HG03575 (cell line): ENCODE measurements at regions not wholly inside any gene's neighbourhood (a gene's known extent, or its start where the extent isn't known, plus 50 kb on each side); places are given as distances from the start of the nearest gene placed in this dataset.
"Not testable (repeated sequence)": the region's sequence is repeated elsewhere in the genome, so short reads cannot be mapped to it uniquely, and the experiment has no call there.

Experiments
- ATAC-seq: cut with Tn5 transposase; IDR thresholded peaks from one replicate; pipeline ENCODE4 v1.9.1; 2021; ENCODE audit not compliant: unreplicated experiment, insufficient number of reproducible peaks, low FRiP score; ENCODE audit errors: extremely low read depth

DNA sequence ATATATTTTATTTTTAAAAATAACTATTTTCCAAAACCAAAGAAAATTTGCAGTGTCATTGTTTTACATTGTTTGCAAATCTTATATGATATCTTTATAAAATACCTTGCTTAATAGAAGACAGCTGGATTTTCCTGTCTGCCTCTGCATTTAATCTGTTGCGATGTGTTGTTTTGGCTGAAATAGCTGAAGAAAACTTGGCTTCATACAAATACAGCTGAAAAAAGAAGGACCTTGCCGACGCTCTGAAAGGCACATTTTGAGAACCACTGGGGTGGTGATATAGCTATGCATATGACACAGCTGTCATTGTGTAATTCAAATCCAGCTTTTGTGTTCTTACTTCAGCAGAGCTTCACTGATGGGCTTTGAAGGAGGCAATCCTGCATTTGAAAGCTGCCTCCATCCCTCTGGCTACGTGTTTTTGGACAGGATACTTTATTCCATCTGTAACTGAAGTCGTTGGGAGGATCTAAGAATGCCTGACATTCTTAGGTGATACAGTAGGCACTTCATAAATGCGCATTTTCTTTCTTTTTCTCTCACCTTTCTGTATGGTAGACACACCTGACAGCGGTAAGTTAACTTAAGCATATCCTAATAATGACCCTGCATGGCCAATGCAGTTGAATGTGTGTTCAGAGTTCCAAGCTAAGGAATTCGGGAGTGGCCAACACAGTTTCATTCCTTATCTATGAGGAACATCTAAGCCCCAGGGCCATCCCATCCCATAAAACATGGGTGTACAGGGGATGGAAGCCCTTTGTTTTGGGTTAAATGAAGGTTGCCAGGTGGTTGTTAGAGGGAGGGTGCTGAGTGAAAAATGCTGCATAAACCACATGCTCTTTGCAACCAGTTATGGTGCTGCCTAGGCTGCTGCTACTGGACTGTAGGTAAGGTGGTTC lies 213.0 kb downstream of the TFAP2A start:
- ATAC-seq, result no peak

DNA sequence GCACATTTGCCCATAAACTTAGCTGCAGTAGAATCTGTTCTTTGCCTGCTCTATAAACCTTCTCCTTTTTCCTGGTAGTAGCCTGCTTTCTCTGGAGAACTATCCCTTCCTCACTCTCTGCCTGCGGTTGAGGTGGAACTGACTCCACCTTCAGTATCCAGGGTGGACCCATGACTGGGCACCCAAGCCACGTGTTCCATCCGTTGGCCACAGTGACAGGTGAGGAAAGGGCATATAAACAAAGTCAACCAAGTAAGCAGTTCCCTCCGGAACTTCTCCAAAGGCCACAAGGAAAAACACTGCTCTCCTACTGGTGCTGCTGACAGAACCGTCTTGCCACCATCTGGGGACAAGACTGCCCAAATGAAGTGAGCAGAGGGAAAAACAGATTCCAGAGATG lies 218.8 kb downstream of the TFAP2A start:
- ATAC-seq, result no peak

DNA sequence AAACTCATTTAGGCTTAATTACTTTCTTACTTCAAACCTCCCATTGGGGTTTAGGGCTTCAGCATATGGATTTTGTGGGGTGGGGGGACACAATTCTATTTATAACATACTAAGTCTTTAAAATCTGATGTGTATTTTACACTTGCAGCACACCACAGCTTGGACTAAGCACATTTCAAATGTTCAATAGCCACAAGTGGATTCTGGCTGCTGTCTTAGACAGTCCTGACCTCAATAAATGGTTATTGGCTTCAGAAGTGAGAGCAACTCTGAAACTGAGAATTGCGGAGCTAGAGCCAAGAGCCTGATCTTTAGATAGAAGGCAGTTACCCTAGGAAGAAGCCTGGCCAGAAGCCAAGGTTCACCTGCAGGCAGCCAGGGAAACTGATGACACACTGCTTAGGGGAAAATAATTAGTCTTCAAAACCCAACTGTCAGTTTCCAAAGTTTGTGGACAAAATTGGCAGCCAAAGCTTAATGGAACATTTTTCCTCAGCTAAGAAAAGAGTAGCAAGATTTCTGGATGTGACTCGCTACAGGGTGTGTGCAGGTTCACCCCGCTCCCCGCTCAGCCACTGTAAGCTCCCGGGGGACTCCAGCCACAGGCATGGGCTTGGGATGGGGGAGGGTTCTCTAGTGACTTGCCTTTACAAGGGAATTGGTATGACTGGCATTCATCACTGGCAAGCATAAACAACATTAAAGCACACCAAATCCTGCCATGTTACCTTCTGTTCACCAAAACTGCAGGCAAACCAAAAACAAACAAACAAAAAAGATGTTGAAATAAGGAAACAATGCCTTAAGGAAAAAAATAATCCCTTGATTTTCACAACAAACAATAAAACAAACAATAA lies 219.8 kb downstream of the TFAP2A start:
- ATAC-seq, result no peak

DNA sequence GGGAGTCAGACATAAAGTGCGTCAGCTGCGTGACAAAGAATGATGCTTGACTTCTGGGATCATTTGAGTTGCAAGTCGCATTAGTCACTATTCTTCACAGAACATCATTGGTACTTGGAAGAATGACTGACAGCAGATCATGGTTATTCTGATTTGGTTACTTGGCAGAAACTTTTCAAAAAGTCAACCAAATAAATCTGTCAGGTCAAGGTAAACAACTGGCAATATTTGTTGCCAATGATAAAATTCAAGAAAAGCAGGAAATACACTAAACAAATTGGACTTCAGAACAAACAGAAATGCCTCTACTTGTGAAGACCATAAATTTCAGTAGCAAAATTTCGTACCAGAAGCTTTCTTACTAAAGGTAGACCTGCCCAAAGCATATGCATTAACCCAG lies 221.6 kb downstream of the TFAP2A start:
- no peak for ATAC-seq

DNA sequence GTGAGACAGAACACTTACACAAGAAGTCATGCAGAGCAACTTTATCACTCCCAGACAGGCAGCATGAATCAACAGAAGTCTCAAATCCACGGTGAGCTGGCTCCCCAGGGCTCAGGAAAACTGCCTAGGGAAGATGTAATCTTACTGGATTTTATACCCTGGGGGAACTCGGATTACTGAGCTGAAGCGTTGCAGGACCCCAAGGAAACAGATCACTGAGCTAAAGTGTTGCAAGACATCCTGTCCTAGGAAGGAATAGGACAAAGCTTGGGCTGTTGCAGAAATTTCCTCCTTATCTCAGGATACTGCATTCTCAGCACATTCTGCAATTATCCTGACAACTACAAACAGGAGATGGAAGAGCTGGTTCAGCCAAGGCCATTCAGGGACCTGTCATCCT lies 224.8 kb downstream of the TFAP2A start:
- no peak for ATAC-seq

DNA sequence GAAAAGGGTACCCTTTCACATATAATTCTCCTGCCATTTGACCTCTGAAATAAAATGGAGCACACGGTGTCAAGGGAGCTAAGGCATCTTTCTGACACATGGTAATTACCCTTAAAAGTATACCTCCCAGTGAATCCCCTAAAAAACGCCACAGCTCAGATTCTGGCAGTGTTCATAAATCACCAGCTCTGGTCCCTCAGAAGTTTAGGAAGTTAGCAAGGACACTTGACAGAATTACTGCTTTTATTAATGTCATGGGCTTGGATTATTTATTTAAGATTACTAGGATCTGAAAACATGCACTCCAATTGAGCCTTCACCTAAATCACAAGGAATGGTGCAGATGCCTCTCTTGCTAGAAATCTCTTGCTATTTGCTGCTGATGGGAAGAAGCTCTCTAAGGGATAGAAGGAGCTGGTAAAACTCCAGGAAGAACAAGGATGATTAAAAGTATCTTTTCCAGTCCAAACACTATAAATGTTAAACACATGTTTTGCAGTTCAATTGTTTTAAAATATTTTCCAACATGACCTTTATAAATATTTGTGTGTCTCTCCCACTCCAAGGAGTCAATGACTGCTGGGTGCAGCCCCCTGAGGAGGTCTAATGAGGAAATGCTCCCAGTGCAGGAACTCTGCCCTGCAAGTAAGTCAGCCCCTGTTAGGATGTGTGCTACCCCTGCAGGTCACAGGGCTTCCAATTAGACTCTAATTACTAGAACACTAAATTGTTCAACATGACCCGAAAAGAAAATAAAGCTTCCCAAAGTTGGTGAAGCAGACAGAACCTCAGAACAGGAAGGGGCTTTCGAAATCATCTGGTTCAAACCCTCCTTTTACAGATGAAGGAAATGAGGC lies 230.3 kb downstream of the TFAP2A start:
- ATAC-seq, result no peak

DNA sequence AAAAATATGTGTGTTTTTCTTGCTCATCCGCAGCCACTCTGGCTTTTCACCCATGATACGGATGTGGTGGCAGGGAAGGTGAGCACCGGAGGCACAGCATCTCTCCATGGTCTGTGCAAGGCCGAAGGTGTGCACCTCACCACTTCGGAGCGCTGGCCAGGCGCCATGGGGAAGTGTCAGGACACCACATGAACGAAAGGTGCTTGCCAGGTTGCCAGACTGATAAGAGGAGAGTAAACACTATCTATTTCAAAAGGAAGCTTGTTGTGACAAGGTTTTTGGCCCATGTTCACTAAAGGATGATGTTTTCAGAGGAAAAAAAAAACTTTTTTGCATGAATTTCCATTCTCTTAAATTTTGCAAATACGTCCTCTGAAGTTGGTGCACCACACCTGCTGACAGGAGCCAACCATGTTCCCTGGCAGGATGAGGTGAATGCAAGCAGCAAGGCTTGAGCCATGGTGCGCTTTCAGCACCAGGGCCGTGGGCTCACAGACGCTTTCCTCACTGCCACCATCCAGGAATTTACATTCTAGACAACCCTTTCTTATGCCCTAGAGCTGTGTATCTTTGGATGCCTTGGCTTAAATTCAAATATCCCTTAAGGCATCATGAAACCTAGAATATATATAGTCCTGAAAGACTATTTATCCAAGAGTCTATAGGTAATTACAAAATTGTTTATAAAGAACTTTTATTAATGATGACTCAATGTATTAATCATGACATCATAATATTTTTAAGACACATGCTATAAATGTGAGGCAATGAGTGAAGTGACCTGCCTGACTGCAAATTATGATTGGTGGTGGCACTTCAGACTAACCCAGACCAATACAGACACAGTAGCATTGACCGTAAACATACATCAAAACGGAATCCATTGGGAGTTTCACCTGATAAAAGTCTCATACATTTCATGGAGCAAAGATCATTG lies 234.5 kb downstream of the TFAP2A start:
- ATAC-seq, result no peak

DNA sequence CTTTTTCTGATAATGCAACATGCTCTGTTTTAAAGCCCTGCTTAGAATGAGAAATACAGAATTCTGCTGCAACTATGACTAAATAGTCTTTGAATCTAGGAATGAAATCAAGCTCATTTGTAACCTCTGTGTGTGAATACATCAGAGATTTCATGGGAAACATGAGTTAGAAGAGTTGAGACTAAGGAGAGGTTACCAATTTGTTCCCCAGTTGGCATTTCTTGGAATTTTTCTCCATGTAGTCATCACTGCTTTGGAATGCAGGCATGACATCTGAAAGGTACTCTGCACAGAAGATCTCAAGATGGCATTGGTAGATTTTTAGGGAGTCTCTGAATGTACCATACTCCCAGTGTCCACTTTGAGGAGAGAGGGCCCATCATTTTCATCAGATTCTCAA lies 237.2 kb downstream of the TFAP2A start:
- ATAC-seq, result no peak

DNA sequence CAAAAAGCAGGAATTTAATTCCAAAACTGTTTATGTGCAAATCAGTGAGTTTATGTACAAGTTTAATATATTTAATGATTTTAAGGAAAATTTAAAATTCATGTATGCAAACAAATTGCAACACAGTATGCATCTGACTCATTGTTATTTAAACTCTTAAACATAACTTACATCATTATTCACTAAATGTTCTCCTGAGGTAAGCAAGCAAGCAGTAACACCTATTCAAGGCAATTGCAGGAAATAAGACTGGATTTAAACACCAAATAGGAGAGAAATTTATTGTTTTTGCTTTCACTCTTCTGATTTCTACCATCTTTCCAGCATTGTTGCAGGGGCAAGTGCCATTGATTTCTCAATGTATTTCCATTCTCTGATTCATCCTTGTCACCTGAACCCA lies 239.5 kb downstream of the TFAP2A start:
- no peak for ATAC-seq

DNA sequence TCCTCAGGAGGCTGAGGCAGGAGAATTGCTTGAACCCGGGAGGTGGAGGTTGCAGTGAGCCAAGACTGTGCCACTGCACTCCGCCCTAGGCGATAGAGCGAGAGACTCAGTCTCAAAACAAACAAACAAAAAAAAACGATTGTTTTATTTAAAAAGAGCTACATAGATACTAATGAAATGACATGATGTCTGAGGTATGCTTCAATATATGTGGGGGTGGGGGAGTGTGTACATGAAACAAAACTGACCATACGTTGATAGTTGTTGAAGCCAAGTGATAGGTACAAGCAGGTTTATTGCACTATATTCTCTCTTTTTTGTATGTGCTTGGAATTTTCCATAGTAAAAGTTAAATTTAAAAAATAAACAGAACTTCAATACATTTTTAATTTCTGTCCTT lies 240.1 kb downstream of the TFAP2A start:
- no peak for ATAC-seq

DNA sequence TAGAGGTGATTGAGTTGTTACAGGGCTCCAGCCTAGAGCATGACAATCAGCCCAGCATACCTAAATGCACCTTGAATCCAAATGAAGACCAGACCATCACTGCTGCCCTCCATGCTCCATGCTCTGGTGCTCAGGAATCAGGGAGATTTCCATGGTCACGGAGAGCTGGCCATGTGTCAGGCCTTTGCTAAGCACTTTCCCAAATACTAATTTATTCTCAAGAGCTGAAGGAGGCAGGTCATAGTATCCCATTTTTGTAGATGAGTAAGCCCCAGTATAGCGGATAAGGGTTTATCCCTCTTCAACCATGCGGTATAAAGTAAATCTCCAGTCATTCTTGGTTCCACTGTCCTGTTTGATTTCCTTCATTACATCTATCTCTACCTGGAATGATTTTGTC lies 240.8 kb downstream of the TFAP2A start:
- ATAC-seq, result no peak

DNA sequence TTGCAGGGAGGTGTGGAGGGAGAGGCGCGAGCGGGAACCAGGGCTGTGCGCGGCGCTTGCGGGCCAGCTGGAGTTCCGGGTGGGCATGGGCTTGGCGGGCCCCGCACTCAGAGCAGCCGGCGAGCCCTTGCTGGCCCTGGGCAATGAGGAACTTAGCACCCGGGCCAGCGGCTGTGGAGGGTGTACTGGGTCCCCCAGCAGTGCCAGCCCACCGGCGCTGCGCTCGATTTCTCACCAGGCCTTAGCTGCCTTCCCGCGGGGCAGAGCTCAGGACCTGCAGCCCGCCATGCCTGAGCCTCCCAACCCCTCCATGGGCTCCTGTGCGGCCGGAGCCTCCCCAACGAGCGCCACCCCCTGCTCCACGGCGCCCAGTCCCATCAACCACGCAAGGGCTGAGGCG lies 243.2 kb downstream of the TFAP2A start:
- ATAC-seq, result not testable (repeated sequence)

DNA sequence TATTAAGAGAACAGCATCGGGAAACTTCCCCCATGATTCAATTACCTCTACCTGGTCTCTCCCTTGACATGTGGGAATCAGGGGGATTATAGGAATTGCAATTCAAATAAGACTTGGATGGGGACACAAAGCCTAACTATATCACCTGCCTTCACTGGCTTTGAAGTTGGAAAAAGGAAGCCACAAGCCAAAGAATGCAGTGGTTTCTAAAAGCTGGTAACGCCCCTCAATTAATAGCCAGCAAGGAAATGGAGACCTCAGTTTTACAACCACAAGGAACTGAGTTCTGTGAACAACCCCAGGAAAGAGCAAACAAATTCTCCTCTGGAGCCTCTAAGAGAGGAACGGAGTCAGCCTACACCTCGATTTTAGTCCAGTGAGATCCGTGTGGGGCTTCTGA lies 244.1 kb downstream of the TFAP2A start:
- ATAC-seq, result no peak

DNA sequence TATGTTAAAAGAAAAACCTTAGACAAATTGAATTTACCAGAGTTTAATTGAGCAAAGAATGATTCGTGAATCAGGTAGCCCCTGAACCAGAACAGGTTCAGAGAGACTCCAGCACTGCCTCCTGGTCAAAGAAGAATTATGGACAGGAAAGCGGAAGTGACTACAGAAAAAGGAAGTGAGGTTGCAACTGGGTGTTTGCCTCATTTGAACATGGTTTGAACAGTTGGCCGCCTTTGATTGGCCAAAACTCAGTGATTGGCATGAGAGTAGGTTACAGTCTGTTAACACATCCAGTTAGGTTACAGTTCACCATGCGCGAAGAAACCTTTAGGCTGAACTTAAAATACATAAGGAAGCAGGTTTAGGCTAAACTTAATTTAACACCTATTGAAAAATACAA lies 248.8 kb downstream of the TFAP2A start:
- no peak for ATAC-seq

DNA sequence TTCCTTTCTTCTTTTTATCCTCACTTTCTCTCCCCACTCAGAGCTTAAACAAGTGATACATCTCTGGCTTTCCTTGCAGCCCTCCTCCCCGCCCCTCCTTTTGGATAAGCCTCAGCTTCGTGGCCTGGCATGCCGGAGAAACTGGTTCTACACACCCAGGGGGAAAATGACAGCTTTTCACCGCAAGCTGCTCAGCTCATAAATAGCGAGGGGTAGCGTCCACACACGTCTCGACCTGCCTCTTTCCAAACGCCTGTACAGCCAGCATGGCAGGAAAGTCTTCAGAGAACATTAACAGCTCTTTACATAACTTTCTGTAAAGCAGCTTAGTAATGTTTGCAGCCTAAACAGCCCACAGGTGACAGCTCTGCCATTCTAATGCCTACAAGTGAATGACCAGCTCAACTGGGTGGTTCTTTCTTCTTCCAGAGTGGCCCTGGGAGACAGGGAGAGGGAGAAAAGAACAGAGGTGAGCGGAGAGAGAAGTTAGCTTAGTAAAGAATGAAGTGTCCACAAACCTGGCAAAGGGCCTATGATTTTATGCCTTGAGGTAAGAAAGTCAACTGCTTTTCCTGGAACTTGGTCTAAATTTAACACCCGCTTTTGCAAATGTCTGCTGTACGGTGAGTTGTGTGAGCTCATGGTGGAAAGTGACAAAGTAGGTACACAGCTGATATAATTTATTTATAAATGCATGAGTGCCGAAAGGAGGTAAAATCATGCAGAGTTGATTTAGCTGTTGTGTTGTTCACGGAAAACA lies 251.5 kb downstream of the TFAP2A start:
- ATAC-seq, result no peak

DNA sequence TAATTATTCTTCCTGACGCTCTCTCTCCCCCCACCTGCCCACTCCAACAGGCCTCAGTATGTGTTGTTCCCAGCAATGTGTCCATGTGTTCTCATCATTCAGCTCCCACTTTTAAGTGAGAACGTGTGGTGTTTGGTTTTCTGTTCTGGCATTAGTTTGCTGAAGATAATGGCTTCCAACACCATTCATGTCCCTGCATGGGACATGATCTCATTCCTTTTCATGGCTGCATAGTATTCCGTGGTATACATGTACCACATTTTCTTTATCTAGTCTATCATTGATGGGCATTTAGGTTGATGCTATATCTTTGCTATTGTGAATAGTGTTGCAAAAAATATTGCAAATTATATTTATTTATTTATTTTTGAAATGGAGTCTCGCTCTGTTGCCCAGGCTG lies 258.0 kb downstream of the TFAP2A start:
- no peak for ATAC-seq

DNA sequence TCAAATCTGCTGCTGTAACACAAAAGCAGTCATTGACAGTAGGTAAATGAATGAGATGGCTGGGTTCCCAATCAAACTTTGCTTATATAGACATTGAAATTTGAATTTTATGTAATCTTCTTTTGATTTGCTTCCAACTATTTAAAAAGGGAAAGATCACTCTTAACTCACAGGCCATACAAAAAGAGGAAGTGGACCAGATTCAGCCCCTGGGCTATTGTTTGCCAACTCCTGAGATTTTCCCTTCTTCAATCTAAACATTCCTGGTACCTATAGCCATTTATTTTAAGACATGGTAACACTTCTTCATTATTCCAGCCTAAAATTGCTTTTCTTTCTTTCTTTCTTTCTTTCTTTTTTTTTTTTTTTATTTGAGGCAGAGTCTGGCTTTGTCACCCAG lies 260.6 kb downstream of the TFAP2A start:
- no peak for ATAC-seq
